GM10248 (cell line): ENCODE measurements at regions not wholly inside any gene's neighbourhood (a gene's known extent, or its start where the extent isn't known, plus 50 kb on each side); places are given as distances from the start of the nearest gene placed in this dataset.
"Not testable (repeated sequence)": the region's sequence is repeated elsewhere in the genome, so short reads cannot be mapped to it uniquely, and the experiment has no call there.

Source experiments
- CTCF ChIA-PET: fragments of 300-600 bp; sonication (Branson Sonifier 250); formaldehyde crosslinking; extraction: SDS; loops from one replicate; lab custom pipeline; 2021; ENCODE audit warnings: antibody characterized with exemption; lab: Yijun Ruan, JAX
- POLR2A ChIA-PET: fragments of 350-650 bp; sonication (Branson Sonifier 250); formaldehyde crosslinking; extraction: SDS; loops from one replicate; lab custom pipeline; 2020; ENCODE audit warnings: antibody characterized with exemption; lab: Yijun Ruan, JAX
- DNase-seq: peaks from one replicate; pipeline ENCODE4 v3.0.0; 2012; ENCODE audit errors: extremely low spot score
- TF ChIP-seq, protein P1 (sequence below): IDR thresholded peaks from 2 replicates; pipeline ENCODE4 v1.5.1; 2012; ENCODE audit warnings: mild to moderate bottlenecking, low read depth; ENCODE audit errors: extremely low read depth, missing control alignments, control extremely low read depth

DNA sequence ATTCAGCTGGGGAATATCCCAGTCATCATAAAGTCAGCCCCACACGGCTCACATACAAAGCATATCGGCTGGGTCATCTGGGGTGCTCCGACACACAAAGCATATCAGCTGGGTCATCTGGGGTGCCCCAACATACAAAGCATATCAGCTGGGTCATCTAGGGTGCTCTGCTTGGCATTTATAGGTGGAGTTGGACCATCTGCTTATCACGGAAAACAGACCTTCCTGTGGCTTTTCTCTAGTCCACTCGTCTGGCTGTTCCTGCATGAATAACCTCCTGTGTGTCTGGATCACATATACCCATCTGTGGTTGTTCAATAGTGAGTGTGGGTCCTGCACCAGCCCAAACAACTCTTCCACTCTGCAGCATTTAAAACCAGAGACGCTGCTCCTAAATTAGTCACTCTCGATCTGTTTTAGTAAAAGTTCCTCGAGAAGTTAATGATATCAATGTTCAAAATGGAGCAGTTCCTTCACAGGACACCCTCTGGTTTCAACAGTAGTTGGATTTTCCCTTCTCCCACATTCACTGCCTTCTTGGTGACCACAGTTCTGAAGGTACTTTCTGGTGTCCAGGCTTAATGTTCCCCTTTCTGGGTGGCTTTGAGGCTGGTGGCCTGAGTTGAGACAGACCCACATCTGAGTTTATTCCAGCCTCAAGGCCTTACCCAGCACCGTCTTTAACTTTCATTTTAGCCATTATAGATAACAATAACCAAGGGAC lies 70.0 kb upstream of the FRG1 start:
- ChIA-PET POLR2A (no interaction called here), CTCF (no interaction called here)
- TF ChIP-seq, protein P1, sequence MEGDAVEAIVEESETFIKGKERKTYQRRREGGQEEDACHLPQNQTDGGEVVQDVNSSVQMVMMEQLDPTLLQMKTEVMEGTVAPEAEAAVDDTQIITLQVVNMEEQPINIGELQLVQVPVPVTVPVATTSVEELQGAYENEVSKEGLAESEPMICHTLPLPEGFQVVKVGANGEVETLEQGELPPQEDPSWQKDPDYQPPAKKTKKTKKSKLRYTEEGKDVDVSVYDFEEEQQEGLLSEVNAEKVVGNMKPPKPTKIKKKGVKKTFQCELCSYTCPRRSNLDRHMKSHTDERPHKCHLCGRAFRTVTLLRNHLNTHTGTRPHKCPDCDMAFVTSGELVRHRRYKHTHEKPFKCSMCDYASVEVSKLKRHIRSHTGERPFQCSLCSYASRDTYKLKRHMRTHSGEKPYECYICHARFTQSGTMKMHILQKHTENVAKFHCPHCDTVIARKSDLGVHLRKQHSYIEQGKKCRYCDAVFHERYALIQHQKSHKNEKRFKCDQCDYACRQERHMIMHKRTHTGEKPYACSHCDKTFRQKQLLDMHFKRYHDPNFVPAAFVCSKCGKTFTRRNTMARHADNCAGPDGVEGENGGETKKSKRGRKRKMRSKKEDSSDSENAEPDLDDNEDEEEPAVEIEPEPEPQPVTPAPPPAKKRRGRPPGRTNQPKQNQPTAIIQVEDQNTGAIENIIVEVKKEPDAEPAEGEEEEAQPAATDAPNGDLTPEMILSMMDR, result no peak
- no peak for DNase-seq

- POLR2A ChIA-PET, result no interaction called here
- DNase-seq, result no peak
- TF ChIP-seq, protein P1, result no peak
- CTCF ChIA-PET, result no interaction called here
Measured at GRCh38 chr4:189874591-189874990, 66.1 kb upstream of the FRG1 start.

GRCh38 chr4:189881190-189881589 lies 59.5 kb upstream of the FRG1 start:
- DNase-seq, POLR2A ChIA-PET, CTCF ChIA-PET: not testable (repeated sequence)

- CTCF ChIA-PET, DNase-seq, POLR2A ChIA-PET: not testable (repeated sequence)
Measured at GRCh38 chr4:189888407-189888806, 52.3 kb upstream of the FRG1 start.
